Embryonic facial prominence (tissue), 1 donor: ENCODE measurements at regions not wholly inside any gene's neighbourhood (a gene's known extent, or its start where the extent isn't known, plus 50 kb on each side); places are given as distances from the start of the nearest gene placed in this dataset.
"Not testable (repeated sequence)": the region's sequence is repeated elsewhere in the genome, so short reads cannot be mapped to it uniquely, and the experiment has no call there.

ENCODE experiments used
- DNase-seq: peaks from one replicate; pipeline ENCODE4 v3.0.0-alpha.2; 2016; ENCODE audit errors: extremely low spot score

DNA sequence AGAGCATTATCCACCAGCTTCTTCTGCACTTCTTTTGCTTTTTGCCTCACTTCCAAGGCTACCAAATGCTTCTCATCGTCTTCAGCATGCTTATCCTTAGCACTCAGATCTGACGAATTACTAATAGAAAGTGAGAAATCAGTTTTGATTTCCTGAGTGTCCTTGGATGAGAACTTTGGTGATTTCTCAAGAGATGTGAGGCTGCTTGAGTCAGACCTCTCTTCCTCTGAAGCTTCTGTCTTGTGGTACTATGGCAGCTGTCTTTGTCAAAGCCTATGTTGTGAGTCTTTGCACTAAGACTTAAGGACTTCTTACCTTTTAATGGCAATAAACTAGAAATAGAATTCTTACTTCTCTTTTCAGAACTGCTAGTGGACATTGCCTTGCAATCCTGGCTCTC is 169.9 kb downstream of the CPE start:
- DNase-seq, result no peak

DNA sequence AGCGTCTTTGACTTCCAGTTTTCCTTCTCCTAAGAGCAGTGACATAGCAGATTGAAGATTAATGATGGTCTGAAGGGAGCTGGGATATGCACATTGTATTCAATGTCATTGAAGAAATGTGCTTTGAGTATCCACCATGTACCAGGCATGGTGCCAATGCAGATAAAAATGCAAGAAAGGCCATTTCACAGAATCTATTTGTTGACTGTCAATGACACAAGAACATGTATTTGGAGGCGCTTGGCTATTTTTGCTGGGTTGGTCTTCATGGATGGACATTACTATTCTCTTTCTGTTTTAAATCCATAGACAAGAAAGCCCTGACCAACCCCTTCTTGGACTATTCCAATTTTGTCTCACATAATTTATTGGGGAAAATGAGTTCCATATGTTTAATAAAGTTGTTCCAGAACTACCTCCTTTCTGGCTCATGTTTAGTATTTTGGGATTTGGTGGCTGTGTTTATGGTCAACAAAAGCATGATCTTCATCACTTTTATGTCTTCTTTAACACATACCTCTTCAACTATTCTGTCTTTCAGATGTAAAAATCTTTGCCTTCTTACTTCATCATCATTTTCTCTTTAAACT is 174.5 kb downstream of the CPE start:
- no peak for DNase-seq

DNA sequence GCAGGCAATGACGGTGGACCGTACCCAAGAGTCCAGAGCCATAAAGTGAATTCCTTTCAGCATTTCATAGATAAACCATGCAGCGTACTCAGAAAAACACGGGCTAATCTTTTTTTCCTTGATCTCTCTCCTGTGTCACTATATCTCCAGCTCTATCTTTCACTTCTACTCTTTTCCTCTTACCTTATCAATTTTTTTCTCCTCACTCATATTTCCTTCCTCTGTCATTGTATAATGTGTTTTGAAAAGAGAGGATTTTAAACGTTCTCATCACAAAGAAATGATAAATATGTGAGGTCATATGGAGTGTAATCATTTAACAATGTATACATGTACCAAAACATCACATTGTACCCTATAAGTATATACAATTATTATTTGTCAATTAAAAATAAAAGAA is 176.5 kb downstream of the CPE start:
- DNase-seq, result no peak

DNA sequence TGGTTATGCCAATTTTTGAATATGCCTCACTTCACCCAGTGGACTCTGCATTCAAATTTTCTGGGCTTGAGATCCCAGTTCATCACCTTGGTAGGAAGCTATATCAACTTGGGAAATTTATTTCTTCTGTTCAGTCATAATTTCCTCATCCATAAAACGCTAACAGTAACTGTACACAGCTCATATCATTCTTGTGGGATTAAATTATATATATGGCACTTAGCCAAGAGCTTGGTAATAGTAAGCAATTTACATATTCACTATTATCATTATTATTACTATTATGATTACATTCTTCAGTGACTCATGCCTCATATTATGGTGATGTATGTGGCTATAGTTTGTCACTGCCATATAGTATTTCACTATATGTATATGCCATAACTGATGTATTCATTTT is 177.6 kb downstream of the CPE start:
- no peak for DNase-seq

DNA sequence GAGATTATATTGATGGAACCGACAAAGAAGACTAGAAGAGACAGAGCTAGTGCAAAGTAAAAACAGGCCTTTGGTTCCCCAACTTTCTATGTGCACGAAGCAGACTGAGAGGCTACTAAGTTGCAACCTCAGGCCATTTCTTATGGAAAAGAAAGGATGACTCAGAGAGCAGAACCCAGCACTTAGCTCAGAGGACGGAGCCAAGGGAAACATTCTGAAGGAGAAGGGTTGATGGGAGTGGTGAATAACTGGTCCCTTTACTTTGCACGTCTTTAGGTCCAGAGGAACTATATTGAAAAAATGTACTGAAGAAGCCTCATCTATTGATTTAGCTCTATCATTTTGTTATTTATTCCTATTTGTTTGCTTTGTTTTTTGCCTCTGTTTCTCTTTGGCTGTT is 182.1 kb downstream of the CPE start:
- no peak for DNase-seq

DNA sequence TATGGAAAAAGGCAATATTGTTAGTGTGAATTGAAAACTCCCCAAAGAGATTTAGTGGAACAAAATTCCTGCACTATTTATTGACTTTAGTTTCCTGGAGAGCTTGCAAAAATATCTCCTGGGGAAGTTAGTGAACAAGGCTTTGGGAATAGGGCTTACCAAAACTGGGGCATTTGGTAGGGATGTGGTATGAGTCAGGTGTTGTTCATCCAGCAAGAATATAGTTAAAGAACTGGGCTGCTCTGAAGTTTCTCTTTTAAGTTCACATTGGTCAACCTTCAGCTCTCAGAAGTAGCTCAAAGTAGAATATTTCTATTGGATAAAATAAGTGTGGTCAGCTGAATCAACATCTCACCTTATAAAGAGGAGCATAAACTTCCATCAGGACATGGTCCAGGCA is 185.0 kb downstream of the CPE start:
- DNase-seq, result no peak

DNA sequence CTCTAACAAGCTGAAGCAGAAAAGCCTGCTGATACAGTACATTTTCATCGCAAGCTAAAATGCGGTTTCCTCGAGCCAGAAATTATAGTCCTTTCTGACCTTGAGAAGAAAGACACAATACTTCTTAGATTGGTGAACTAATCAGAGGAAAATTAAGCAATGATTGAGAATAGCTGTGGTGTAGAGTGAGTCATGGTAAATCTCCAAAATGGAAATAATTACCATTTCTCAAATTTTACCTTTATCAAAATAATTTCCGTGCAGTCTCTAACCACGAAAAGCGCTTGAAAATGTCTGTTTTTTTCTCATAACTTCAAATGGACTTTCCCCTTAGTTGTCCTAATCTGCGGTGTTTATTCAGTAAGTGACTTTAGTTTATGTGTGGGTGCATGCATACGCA is 190.2 kb downstream of the CPE start:
- no peak for DNase-seq

DNA sequence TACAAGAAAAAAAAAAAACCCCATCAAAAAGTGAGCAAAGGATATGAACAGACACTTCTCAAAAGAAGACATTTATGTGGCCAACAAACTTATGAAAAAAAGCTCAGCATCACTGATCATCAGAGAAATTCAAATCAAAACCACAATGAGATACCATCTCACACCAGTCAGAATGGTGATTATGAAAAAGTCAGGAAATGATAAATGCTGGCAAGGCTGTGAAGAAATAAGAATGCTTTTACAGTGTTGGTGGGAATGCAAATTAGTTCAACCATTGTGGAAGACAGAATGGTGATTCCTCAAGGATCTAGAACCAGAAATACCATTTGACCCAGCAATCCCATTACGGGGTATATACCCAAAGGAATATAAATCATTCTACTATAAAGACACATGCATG is 192.7 kb downstream of the CPE start:
- DNase-seq, result not testable (repeated sequence)

DNA sequence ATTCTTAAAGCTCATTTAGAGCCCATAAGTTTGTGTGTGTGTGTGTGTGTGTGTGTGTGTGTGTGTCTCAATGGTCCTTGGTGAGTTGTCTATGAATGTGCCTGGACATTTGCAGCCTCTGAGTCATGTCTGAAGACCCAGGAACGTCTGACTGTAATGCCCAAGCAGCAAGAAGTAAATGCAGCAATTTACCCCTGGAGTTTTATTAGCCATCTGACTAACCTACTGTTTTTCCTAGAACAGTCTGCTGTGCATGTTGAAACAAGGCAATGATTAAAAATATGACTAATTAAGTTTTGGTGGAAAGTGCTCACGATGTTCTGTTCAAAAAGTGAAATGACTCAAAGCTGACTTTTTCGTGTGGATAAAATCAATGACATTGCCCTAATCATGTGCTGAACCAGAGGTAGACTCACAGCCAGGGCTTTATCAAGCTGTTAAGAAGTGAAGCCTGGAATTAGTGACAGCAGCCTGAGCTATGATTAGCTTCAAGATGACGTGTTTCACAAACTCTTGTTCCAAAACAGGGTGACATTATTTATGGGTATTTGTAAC is 201.6 kb downstream of the CPE start:
- DNase-seq, result no peak

DNA sequence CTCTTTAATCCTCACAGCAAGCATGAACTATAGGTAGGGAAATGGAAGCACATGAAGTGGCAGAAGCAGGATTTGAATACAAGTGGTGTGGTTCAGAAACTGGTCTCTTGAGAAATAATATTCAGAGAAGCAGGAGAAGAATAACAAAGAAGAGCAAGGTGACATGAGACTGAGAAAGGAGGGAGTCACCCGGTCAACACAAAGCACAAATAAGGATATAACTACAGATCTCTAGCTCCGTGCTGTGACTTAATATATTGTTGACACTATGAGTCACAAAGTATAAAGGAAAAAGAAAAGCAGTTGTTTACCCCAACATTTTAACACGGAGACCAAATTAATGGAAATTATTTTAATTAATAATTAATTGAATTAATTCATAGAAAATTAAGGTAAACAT is 204.5 kb downstream of the CPE start:
- DNase-seq, result no peak

DNA sequence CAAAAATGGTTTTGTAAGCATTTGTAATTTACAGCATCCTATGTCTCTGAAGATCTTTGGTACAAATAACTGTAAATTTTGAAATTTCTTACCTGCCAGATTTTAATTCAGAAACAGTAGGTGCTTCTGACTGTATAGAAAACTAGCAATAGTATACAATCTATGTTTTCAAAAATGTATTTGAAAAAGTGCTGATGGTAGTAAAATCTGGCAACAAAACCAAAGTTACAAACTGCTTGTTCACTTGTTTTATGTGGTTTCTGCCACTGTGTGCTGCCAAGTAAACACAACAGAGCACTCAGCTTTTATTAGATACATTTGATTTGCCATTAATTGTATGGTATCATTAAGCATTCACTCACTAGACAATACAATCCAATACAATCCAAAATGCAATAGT is 206.1 kb downstream of the CPE start:
- no peak for DNase-seq

DNA sequence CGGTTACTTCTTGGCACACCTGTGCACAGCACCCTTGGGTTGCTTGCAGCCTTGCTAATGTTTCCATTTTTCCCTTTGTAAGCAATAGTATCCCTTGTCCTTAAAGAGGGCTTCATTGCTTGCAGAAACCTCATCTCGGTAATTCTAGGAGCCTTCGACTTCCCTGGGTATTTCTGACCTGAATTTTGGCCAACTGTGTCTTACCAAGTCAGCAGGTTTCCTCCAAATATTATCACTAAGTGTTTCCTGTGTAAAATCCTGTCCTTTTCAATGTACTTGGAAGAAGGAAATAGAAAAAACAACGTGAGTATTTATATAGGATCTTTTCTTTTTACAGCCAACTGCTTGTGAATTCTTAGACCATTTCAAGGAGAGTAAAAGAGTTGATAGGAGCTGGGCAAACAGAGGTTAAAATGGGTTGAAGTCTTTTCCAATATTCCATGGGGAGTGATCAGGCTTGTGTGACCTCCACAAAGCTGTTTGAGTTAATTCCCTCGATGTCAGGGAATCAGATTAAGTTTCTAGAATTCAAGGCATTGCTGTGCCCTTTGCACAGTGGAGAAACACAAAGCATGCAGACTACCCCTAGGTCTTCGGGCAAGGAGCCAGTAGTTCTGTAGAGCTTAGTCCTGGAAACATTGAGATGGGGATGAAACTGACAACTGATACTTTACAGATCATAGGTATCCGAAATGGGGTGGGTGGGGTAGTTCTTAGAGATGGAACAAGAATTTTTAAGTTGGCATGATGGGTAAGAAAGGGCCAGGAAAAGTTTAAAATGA is 209.9 kb downstream of the CPE start:
- DNase-seq, result no peak

DNA sequence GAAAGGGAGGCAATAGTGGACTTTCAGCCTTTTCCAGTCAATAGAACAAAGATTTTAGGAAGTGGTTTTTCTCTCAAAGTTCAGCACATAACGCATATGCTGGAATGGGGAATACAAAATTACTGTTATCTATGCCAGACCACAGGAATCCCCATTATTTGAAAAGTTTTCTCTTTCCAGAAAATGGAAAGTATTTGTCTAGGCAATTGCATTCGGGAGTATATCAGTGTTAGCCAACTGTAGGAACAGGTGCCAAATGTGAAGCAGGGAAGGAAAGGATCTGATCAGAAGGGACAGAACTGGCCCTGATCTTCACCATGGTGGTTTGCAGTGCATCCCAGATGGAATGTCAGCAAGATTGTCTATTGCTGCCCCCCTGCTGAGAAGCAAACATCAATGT is 213.6 kb downstream of the CPE start:
- DNase-seq, result no peak

DNA sequence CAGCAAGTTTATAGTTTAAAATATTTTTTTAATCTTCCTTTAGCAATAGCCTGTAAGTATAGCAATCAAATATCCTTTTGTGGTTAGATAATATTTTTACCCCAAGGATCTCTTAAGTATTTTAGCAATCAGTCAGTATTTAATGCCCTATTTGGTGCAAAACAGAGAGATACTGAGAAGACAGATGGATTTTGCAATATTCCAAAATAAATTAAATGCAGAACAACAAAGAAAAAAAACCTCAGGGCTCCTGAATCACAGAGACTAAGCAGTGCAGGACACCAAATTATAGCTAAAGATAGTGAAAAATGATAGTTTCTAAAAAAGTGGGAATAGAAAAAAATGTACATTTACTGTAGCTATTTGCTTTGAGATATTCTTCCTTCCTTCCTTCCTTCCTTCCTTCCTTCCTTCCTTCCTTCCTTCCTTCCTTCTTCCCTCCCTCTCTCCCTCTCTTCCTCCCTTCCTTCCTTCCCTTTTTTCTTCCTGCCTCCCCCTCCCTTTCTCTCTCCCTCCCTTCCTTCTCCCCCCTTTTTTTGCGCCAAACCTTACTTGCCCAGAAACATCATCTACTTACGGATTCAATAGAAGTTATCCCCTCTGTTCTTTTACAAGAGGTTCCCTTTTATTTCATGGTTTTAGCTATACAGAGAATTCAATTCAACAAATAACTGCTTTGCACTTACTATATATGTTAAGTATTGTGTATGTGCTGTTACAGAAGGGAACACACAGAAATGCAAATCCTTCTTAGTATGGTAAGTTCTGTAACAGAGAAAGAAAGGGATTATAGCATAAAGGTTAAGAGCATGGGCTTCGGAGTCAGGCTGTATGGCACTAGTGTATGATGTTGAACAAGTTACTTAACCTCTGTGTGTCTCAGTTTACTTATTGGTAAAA is 219.0 kb downstream of the CPE start:
- DNase-seq, result no peak

DNA sequence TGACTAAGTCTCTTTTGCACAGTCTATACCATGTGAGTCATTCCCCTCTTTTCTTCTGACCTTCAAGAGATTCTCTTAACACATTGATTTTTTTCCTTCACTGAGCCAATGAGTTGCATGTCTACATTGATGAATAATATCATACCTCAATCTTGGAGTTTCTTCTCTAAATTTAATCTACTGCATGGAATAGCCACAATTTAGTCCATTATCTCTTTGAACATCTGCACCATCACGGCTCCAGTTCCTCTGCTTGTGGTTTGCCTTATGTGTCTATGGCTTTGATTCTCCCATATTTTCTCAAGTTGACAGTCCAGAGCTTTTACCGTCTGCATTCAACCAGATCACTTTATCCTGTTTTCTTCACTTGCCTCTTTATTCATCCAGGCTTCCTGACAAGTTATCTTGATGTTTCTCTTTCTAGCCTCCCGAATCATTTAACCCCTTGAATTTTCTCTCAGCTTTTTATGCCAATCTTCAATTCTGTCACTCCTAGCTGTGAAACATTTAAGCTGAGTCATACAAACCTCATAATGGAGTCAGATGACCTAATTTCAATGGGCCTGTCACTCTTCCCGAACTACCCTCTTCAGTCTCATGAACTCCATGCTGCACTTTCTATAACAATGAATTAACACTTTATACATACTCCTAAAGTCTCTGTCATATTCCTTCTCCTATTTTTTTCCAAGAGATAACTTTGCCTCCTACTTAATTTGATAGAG is 222.3 kb downstream of the CPE start:
- no peak for DNase-seq

DNA sequence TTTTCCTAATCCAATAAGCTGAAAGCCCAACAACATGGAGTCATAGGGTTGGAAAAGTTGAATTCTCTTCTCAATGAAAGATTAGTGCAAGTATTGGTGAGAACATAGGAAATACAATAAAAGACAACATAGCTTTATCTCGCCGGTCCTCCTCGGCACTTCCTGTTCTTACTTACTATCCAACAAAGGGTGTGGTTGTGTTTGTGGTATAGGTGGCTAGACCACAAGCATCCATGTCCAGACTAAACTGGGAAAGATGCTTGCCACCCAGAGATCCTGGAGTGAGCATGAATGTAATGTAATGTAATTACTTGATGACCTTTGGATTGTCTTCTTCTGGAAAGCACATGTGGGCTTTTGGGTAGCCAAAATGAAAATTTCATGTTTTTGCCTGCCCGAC is 223.8 kb downstream of the CPE start:
- DNase-seq, result no peak

DNA sequence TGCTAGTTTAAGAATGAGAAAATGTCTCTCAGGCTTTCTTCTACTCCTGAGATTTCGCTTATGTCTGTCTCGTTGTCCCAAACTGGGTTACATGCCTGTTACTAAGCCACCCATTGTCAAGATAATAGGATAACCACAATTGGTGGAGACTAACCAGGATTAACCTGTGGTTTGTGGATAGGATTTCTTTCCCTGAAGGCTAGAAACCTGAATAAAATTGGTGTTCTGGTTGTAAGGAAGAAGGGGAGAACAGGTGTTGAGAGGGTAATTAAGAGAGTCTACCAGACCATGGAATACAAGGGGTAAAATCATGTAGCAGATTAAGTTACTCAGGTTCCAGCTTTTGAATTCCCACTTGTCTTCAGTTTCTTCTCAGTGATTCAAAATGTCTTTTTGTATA is 225.4 kb downstream of the CPE start:
- no peak for DNase-seq

DNA sequence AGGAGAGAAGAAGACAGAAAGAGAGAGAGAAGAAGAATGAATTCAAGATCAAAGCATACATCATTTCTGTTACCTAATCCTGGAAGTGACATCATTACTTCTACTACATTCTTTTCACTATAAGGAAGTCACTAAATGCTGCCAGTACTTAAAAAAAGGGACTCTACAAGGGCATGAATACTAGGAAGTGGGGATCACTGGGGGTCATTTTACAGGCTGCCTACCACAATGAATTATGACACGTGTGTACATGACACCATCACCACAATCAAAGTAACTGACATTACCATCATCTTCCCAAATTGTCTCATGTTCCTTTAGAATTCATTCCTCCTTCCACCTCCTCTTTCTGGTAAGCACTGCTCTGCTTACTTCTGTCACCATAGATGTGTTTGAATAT is 227.0 kb downstream of the CPE start:
- no peak for DNase-seq

DNA sequence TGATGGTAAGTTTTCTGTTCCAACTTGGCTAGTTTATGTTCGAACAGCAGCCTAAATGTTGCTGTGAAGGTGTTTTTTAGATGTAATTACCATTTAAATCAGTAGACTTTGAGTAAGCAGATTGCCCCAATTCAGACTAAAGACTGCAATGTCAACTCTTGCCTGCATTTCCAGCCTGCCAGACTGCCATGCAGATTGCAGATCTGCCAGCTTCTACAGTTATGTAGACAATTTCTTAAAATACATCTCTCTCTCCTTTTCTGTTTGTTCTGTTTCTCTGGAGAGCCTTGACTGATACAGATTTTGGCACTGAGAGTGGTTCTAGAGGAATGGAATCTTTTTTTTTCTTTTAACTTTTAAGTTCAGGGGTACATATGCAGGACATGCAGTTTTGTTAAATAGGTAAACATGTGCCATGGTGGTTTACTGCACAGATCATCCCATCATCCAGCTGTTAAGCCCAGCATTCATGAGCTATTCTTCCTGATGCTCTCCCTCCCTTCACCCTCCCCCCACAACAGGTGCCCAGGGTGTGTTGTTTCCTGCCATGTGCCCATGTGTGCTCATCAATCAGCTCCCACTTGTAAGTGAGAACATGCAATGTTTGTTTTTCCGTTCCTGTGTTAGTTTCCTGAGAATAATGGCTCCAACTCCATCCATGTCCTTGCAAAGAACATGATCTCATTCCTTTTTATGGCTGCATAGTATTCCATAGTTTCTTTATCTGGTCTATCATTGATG is 227.8 kb downstream of the CPE start:
- no peak for DNase-seq

DNA sequence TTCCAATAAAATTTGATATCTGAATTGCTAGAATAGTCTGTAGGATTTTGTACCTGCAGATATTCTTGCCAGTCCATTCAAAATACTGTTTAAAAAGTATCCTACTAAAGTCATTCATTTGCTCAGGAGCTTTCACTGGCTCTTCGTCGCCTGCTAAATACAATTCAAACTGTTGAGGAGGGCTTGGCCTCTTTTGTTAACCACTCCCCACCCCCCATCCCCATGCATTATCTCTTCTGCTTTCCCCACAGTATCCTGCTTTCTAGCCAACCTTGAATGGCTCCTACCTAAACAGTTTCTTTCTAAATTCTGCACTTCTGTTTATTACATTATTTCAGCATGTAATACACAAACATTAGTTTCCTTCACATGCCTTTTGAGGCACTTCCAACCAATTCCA is 230.8 kb downstream of the CPE start:
- no peak for DNase-seq
